Spleen (tissue), 7 donors: ENCODE measurements at regions not wholly inside any gene's neighbourhood (a gene's known extent, or its start where the extent isn't known, plus 50 kb on each side); places are given as distances from the start of the nearest gene placed in this dataset.

Source experiments
- POLR2A ChIP-seq, 3 donors: fragments of 450-650 bp; IDR thresholded peaks; one replicate each; pipeline ENCODE4 v1.5.1; 2017; ENCODE audit warnings: antibody characterized with exemption in 3 of 3, mild to moderate bottlenecking in 1 of 3
- TF ChIP-seq, protein P1 (sequence below), 11 experiments: fragments of 200-600 bp in 7 of 11; fragments of 450-650 bp in 4 of 11; sonication (generic) in 4 of 11; IDR thresholded peaks in 8 of 11; conservative IDR thresholded peaks in 3 of 11; 1 replicate in 7 of 11; 2 replicates in 4 of 11; pipeline versions ENCODE4 v1.4.0 to v1.8.0; 2016 to 2021; ENCODE audit warnings: antibody characterized with exemption in 11 of 11, inconsistent platforms in 4 of 11, mild to moderate bottlenecking in 1 of 11
- donor health status: DM: no; HTN: no; CAD: no; lungs with moderate emphysema.
- donor health status: DM: no; HTN: no; CAD: no.
- donor health status: DM: no; HTN: no; CAD: no.

DNA sequence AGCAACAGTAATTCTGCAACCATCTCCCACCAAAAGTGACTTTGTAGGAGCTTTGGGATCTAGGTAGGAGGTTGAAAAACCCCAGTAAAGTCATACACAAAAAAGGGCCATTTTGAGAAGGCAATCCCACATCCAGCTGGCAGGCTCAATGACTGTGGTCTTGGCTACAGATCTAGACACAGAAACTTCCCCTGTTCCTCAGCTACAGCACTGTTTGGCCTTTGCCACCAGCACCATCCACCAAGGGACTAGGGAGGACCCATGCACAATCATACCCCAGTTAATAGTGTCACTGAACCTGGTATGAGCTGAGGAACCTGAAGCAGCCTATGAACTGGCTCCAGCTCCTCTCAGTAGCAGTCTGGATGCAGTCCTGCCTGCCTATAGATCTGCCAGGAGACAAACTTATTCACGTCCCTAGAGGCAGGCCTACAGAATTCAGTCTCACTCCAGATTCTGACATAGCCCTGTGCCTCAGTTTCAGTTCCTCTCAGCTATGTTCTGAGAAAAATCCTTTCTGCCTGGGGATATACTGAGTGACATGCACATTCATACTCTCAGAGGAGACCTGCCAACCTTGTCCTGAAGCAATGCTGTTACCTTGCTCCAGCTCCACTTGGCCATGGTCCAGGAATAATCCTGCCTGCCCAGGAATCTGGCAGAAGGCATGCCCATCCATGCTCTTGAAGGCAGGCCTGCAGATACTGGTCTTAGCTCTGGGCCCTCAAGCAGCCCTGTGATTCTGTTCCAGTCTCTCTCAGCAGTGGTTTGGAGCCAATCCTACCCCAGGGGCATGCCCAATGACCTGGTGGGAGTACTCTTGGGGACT, 2048.3 kb upstream of the PCDH20 start:
- TF ChIP-seq, protein P1, sequence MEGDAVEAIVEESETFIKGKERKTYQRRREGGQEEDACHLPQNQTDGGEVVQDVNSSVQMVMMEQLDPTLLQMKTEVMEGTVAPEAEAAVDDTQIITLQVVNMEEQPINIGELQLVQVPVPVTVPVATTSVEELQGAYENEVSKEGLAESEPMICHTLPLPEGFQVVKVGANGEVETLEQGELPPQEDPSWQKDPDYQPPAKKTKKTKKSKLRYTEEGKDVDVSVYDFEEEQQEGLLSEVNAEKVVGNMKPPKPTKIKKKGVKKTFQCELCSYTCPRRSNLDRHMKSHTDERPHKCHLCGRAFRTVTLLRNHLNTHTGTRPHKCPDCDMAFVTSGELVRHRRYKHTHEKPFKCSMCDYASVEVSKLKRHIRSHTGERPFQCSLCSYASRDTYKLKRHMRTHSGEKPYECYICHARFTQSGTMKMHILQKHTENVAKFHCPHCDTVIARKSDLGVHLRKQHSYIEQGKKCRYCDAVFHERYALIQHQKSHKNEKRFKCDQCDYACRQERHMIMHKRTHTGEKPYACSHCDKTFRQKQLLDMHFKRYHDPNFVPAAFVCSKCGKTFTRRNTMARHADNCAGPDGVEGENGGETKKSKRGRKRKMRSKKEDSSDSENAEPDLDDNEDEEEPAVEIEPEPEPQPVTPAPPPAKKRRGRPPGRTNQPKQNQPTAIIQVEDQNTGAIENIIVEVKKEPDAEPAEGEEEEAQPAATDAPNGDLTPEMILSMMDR (IDR thresholded peaks at IDR 0.05 in 8 of 11, conservative IDR thresholded peaks at IDR 0.05 in 3 of 11), result no peak
- TF ChIP-seq POLR2A (IDR thresholded peaks at IDR 0.05), result no peak
